ENCODE measurements at regions not wholly inside any gene's neighbourhood (a gene's known extent, or its start where the extent isn't known, plus 50 kb on each side); places are given as distances from the start of the nearest gene placed in this dataset.

GRCh38 chr10:10870523-10871241 lies 147.0 kb upstream of the CELF2 start:
- TF ChIP-seq EP300 (IDR thresholded peaks at IDR 0.05; ENCODE audit: borderline replicate concordance in 1 of 2, control insufficient read depth in 1 of 2, low read depth in 2 of 2, low read length in 2 of 2) = no peak
- no peak for TF ChIP-seq REST (IDR thresholded peaks at IDR 0.05; ENCODE audit: low read depth, low read length)
- no peak for TF ChIP-seq TCF12 (IDR thresholded peaks at IDR 0.05; ENCODE audit: low read depth, low read length)
- TF ChIP-seq YBX1 (IDR thresholded peaks at IDR 0.05) = no peak
- TF ChIP-seq ZNF274 (IDR thresholded peaks at IDR 0.05; ENCODE audit: insufficient read depth, insufficient read length) = no peak
- no peak for TF ChIP-seq BHLHE40 (IDR thresholded peaks at IDR 0.05; ENCODE audit: borderline replicate concordance in 1 of 2, low read depth in 2 of 2, low read length in 1 of 2)
